Activated CD8-positive, alpha-beta memory T cell treated with anti-CD3 and anti-CD28 coated beads for 48 hours (primary cell): ENCODE measurements at regions not wholly inside any gene's neighbourhood (a gene's known extent, or its start where the extent isn't known, plus 50 kb on each side); places are given as distances from the start of the nearest gene placed in this dataset.
"Not testable (repeated sequence)": the region's sequence is repeated elsewhere in the genome, so short reads cannot be mapped to it uniquely, and the experiment has no call there.

Experiments
- DNase-seq, 3 experiments: peaks; one replicate each; pipeline ENCODE4 v3.0.0-alpha.2; 2020; ENCODE audit warnings: low read depth in 2 of 3, low spot score in 2 of 3

DNA sequence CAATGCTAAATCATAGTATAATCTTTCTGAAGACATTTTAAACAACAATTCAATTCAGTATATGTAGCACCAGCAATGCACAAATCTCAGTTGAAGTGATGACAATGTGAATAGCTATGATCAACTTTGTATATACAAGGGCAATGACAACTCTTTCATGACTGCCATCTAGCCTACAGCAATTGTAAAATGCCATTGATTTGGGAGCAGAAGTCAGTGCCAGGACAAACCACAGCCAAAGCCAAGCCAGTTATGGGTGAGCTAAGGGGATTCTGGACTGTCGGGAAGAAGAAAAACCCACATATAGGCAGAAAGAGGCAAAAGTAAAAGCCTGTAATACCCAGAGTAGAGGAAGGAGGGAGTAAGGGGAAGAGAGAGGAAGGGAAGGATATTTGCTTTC lies 238.6 kb downstream of the MID1IP1 start:
- no peak for DNase-seq

GRCh38 chrX:39043838-39044550 lies 242.7 kb downstream of the MID1IP1 start:
- DNase-seq, result no peak

DNA sequence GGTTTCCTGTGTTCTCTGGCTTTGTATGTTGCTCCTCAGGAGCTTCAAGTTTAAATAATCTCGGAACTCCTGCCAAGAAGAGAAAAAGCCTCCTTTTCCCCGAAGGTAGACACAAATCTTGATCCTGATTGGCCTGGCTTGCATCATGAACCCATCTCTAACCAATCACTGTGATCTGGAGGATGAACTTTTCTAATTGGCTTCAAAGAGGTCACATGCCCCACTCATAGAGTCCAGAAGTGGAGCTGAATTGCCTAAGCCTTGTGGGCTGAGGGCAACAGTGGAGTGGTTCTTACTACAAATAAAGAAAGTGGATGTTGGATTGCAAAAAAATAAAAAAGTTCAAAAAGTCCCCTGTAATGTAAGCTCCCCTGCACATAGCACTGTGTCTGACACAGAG lies 245.9 kb downstream of the MID1IP1 start:
- DNase-seq, result no peak

DNA sequence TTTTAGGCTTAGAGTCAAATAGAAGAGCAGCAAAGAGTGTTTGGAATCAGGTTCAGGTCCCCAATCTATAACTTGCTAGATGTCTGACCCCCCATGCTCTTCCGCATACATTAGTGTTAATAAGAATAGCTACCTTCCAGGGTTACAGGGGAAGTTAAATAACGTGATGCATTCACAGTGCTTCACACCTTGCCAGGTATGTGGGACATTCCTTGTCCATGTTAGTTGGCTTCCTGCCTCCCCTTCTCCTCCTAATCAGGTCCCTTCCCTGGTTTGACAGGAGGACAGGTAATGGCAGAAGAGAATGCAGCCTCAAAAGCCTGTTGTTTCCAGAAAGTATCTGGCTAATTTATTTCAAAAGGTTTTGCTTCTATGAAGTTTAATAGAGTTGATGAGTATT lies 248.7 kb downstream of the MID1IP1 start:
- DNase-seq, result no peak

- DNase-seq, result no peak
Measured at GRCh38 chrX:39050427-39050826, 249.2 kb downstream of the MID1IP1 start.

GRCh38 chrX:39052751-39053150 lies 251.5 kb downstream of the MID1IP1 start:
- no peak for DNase-seq

DNA sequence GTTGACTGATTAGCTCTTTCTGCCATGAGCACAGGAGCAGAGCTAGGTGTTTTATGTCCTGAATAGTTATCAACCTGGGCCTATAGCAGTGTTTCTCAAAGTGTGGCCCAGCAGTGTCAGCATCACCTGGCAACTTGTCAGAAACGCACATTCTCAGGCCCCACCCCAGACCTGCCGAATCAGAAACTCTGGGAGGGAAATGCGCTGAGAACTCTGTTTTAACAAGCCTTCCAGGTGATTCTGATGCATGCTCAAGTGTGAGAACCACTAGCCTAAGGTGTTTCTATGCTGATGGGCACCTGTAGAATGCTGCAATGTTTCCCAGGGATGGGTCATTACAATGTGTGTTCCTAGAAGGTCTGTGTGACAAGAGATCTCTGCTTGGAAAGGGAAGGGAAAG lies 257.5 kb downstream of the MID1IP1 start:
- DNase-seq, result no peak

- no peak for DNase-seq
Measured at GRCh38 chrX:39059866-39060265, 258.6 kb downstream of the MID1IP1 start.

GRCh38 chrX:39063037-39063436 lies 261.8 kb downstream of the MID1IP1 start:
- DNase-seq, result no peak

GRCh38 chrX:39063702-39064101 lies 262.4 kb downstream of the MID1IP1 start:
- DNase-seq, result no peak

GRCh38 chrX:39065051-39065871 lies 264.0 kb downstream of the MID1IP1 start:
- no peak for DNase-seq

GRCh38 chrX:39067866-39068265 lies 266.6 kb downstream of the MID1IP1 start:
- DNase-seq, result no peak

- DNase-seq, result not testable (repeated sequence)
Measured at GRCh38 chrX:39068634-39069033, 267.4 kb downstream of the MID1IP1 start.

- DNase-seq, result no peak
Measured at GRCh38 chrX:39070009-39070408, 268.8 kb downstream of the MID1IP1 start.

DNA sequence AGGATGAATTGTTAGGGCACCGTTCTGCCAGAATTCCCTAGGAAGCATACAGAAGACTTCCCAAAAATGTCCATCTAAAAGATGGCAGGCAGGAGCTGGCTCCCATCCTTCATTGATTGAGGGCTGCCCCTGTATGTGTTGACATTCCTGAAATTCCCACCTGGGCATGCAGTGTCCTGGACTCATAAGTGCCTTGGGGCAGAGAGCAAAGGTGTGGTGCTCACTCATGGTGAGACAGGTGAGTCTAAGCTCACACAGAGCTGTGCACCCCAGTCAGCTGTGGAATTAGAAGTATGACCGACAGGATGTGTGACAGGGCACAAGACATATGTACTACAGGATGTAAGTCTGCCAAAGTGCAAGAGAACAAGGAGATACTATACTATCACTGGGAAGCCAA lies 271.9 kb downstream of the MID1IP1 start:
- DNase-seq, result no peak

DNA sequence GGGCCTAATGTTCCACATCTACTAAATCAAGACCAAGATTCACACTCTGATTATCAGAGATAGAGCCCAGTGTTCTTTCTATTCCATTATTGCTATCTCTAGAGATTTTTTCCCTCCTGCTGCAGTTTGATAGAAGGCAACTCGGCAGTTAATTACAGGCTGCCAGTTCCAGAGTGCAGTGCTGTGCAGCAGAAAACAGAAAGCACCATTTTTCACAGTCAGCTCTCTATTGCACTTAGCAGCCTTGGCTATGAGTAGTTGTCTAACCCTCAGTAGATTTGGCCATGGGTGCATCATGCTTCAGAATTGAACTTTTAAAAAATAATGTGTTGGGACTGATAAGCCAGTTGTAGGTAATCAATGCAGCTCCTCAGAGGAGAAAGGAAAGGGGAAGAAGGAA lies 295.3 kb downstream of the MID1IP1 start:
- no peak for DNase-seq

GRCh38 chrX:39104745-39105144 lies 303.5 kb downstream of the MID1IP1 start:
- DNase-seq, result no peak

DNA sequence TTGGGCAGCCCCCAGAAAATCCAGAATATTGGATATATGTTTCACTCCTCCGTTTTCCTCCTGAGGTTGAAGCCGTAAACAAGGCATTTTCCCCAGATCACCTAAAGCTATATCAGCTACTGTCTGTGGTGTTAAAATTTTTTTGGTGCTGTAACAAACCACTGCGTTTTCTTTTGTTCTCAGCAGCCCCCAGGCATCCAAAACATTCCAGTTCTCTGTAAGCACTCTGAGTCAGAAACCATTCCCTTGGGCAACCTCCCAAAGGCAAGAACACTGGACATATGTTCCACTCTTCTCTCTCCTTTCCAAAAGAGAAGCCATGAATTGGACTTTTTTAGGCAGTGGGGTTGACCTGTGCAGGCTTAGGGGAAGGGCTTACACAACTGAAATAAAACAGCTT lies 310.9 kb downstream of the MID1IP1 start:
- no peak for DNase-seq

GRCh38 chrX:39115166-39115565 lies 313.9 kb downstream of the MID1IP1 start:
- DNase-seq, result no peak

DNA sequence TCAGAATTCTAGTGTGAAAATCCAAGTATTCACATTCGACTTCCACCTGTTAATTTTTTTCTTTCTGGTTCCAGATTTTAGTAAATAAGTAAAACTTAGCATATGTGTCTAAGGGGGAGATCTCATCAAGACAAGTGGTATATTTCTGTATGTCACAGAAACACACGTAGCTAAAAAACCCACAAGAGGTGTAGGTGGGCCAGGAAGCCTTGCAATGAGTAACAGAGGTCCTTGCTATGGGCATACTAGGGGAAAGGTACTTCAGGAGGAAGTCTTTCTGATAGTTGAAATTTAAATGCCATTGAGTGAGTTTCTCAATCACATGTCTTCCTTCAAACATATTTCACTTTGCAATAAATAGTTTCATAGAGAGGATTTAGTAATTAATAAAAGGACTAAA lies 315.8 kb downstream of the MID1IP1 start:
- no peak for DNase-seq

GRCh38 chrX:39121903-39122302 lies 320.6 kb downstream of the MID1IP1 start:
- no peak for DNase-seq

- no peak for DNase-seq
Measured at GRCh38 chrX:39125834-39126233, 324.6 kb downstream of the MID1IP1 start.

DNA sequence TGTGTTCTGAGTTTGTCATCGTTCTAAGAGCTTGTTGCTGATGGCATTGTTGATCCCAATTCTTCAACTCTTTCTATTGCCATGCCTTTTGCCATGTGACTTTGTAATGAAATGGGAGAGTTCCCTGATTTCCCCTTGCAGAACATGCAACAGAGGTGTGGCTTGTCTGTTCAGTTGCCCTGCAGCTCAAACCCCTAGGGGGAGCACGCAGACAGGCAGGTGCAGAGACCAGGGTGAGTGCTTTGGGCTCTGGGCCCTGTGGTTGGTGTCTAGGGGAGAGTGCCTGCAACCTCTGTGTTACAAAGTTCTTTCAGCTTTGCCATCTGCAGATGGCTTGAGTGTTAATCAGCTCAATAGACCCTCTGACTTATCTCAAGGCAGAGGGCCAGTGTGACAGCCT lies 332.7 kb downstream of the MID1IP1 start:
- no peak for DNase-seq
